Fibroblast of lung (primary cell): ENCODE measurements at regions not wholly inside any gene's neighbourhood (a gene's known extent, or its start where the extent isn't known, plus 50 kb on each side); places are given as distances from the start of the nearest gene placed in this dataset.

Experiments
- DNase-seq, 2 donors: peaks; one replicate each; pipeline versions ENCODE4 v3.0.0 to v3.0.0-alpha.2; 2010; ENCODE audit warnings: low read depth in 2 of 2
- H2AFZ ChIP-seq: 2 replicates; pipeline ENCODE4 v1.5.1; 2012; ENCODE audit warnings: low read length, control low read depth, inconsistent platforms
- H3K27ac ChIP-seq: 2 replicates; pipeline ENCODE4 v1.5.1; 2011; ENCODE audit warnings: low read length, control low read depth; ENCODE audit not compliant: insufficient read depth
- H3K27me3 ChIP-seq: 2 replicates; pipeline ENCODE4 v1.5.1; 2011; ENCODE audit warnings: mild to moderate bottlenecking, low read length; ENCODE audit not compliant: control insufficient read depth, insufficient read depth
- H3K36me3 ChIP-seq: 2 replicates; pipeline ENCODE4 v1.5.1; 2011; ENCODE audit warnings: low read length; ENCODE audit not compliant: control insufficient read depth, insufficient read depth
- H3K4me1 ChIP-seq: 2 replicates; pipeline ENCODE4 v1.5.1; 2011; ENCODE audit warnings: low read length; ENCODE audit not compliant: control insufficient read depth, insufficient read depth; ENCODE audit errors: extremely low read depth
- H3K4me2 ChIP-seq: 2 replicates; pipeline ENCODE4 v1.5.1; 2011; ENCODE audit warnings: low read length, control low read depth; ENCODE audit not compliant: insufficient read depth; ENCODE audit errors: extremely low read depth
- H3K4me3 ChIP-seq, 4 experiments: fragments of 200-600 bp in 1 of 4; sonication (generic) in 1 of 4; replicated peaks in 1 of 4; 2 replicates each; pipeline ENCODE4 v1.5.1; 2011 to 2016; ENCODE audit warnings: low read length in 4 of 4, low read depth in 3 of 4, mild to moderate bottlenecking in 3 of 4, control low read depth in 2 of 4, inconsistent platforms in 1 of 4, mixed read lengths in 1 of 4; ENCODE audit not compliant: insufficient read depth in 1 of 4; ENCODE audit errors: control extremely low read depth in 1 of 4
- H3K79me2 ChIP-seq: 2 replicates; pipeline ENCODE4 v1.5.1; 2012; ENCODE audit warnings: mild to moderate bottlenecking, low read length, inconsistent platforms; ENCODE audit not compliant: control insufficient read depth, insufficient read depth
- H3K9ac ChIP-seq: 2 replicates; pipeline ENCODE4 v1.5.1; 2011; ENCODE audit warnings: mild to moderate bottlenecking, low read length, control low read depth; ENCODE audit not compliant: insufficient read depth
- H3K9me3 ChIP-seq: 2 replicates; pipeline ENCODE4 v1.5.1; 2012; ENCODE audit warnings: low read depth, low read length; ENCODE audit not compliant: control insufficient read depth, insufficient read depth
- H4K20me1 ChIP-seq: 2 replicates; pipeline ENCODE4 v1.5.1; 2011; ENCODE audit warnings: low read length; ENCODE audit not compliant: control insufficient read depth, insufficient read depth; ENCODE audit errors: extremely low read depth
- EZH2 ChIP-seq: IDR thresholded peaks from 2 replicates; pipeline ENCODE4 v1.5.1; 2012; ENCODE audit warnings: low read length, control low read depth, mild to moderate bottlenecking; ENCODE audit errors: missing control alignments
- TF ChIP-seq, protein P1 (sequence below), 2 donors: IDR thresholded peaks in 1 of 2; conservative IDR thresholded peaks in 1 of 2; 1 replicate in 1 of 2; 2 replicates in 1 of 2; pipeline ENCODE4 v1.5.1; 2011 to 2012; ENCODE audit warnings: low read length in 2 of 2, control low read depth in 1 of 2, inconsistent platforms in 1 of 2, low read depth in 1 of 2, mild to moderate bottlenecking in 1 of 2

DNA sequence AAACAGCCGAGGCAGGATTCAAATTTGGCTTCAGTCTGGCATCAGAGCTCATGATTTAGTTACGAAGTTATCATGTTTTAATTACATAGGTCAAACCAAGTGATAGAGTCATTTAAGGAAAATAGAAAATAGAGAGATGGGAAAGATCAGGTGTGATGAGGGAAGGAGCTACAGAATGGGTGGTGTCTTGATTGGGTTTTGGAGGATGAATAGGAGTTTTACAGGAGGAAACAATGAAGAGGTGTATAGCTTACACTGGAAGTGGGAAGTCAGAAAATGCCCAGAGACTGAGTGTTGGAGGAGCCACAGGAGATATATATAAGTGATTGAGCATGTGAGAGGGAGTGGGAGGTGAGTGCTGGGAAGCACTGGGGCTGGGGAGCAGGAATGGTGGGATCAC is 264.2 kb upstream of the TNP1 start:
- Histone ChIP-seq H3K4me3 (no peak overlapping the region), H3K79me2 (no peaks in the 10 kb centered on the region), H3K27ac (no peak overlapping the region), H3K9me3 (no peaks in the 10 kb centered on the region), H3K9ac (no peak overlapping the region), H4K20me1 (no peaks in the 10 kb centered on the region), H2AFZ (no peak overlapping the region), H3K4me1 (no peaks in the 10 kb centered on the region), H3K27me3 (no peaks in the 10 kb centered on the region), H3K36me3 (no peaks in the 10 kb centered on the region), H3K4me2 (no peak overlapping the region)
- no peak for TF ChIP-seq EZH2
- TF ChIP-seq, protein P1, sequence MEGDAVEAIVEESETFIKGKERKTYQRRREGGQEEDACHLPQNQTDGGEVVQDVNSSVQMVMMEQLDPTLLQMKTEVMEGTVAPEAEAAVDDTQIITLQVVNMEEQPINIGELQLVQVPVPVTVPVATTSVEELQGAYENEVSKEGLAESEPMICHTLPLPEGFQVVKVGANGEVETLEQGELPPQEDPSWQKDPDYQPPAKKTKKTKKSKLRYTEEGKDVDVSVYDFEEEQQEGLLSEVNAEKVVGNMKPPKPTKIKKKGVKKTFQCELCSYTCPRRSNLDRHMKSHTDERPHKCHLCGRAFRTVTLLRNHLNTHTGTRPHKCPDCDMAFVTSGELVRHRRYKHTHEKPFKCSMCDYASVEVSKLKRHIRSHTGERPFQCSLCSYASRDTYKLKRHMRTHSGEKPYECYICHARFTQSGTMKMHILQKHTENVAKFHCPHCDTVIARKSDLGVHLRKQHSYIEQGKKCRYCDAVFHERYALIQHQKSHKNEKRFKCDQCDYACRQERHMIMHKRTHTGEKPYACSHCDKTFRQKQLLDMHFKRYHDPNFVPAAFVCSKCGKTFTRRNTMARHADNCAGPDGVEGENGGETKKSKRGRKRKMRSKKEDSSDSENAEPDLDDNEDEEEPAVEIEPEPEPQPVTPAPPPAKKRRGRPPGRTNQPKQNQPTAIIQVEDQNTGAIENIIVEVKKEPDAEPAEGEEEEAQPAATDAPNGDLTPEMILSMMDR (conservative IDR thresholded peaks at IDR 0.05 in 1 of 2, IDR thresholded peaks at IDR 0.05 in 1 of 2; ENCODE audit: low read depth in 1 of 2, low read length in 2 of 2), result no peak
- no peak for DNase-seq

DNA sequence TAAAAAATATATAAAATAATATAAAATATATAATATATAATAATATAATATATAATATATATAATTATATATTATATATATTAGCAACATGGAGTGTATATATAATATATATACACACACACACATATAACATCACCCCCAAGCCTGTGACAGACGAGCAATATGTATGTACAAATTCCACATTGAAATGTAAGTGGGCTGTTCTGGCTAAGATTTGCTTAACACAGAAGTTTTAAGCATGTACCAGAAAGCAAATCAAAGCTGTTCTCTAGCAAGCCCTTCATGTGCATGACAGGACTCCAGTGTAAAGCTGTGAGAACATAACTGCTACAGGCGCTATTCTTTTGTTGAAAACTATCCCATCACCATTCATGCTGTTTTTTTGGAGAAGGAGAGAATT is 261.7 kb upstream of the TNP1 start:
- no peaks in the 10 kb centered on the region for H3K9me3 ChIP-seq
- H3K9ac ChIP-seq, result no peak overlapping the region
- no peaks in the 10 kb centered on the region for H3K79me2 ChIP-seq
- no peak overlapping the region for H3K4me3 ChIP-seq
- no peak overlapping the region for H3K4me2 ChIP-seq
- H3K4me1 ChIP-seq, result no peaks in the 10 kb centered on the region
- TF ChIP-seq, protein P1 (conservative IDR thresholded peaks at IDR 0.05 in 1 of 2, IDR thresholded peaks at IDR 0.05 in 1 of 2; ENCODE audit: low read depth in 1 of 2, low read length in 2 of 2), result no peak
- no peak for TF ChIP-seq EZH2
- H4K20me1 ChIP-seq, result no peaks in the 10 kb centered on the region
- DNase-seq, result no peak
- H3K27me3 ChIP-seq, result no peaks in the 10 kb centered on the region
- H2AFZ ChIP-seq, result no peak overlapping the region
- no peaks in the 10 kb centered on the region for H3K36me3 ChIP-seq
- H3K27ac ChIP-seq, result no peak overlapping the region

DNA sequence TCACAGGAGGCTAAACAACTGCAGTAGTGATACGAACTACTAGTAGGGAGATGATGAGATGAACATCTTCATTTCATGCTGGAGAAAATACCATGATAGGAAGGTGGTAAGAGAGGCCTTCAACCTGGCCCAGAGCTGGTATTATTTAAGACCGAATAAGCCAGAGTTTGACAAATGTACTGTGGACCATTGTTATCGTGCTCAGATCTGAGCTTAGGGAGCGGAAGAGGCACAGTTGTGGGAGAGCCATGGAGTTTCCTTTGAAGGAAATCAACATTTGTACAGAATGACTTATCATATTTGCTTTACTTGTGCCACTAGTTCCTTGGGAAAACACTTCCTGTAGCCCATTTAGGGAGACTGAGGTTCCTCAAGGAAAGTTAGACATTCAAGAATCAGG is 260.6 kb upstream of the TNP1 start:
- DNase-seq, result no peak
- no peak overlapping the region for H3K9ac ChIP-seq
- H4K20me1 ChIP-seq, result no peaks in the 10 kb centered on the region
- no peak overlapping the region for H3K4me2 ChIP-seq
- H2AFZ ChIP-seq, result no peak overlapping the region
- H3K79me2 ChIP-seq, result no peaks in the 10 kb centered on the region
- no peak for TF ChIP-seq EZH2
- TF ChIP-seq, protein P1 (conservative IDR thresholded peaks at IDR 0.05 in 1 of 2, IDR thresholded peaks at IDR 0.05 in 1 of 2; ENCODE audit: low read depth in 1 of 2, low read length in 2 of 2), result no peak
- H3K4me3 ChIP-seq, result no peak overlapping the region
- H3K9me3 ChIP-seq, result no peaks in the 10 kb centered on the region
- H3K27me3 ChIP-seq, result no peaks in the 10 kb centered on the region
- no peaks in the 10 kb centered on the region for H3K4me1 ChIP-seq
- no peaks in the 10 kb centered on the region for H3K36me3 ChIP-seq
- no peak overlapping the region for H3K27ac ChIP-seq
